Spleen (tissue), 11 donors: ENCODE measurements at regions not wholly inside any gene's neighbourhood (a gene's known extent, or its start where the extent isn't known, plus 50 kb on each side); places are given as distances from the start of the nearest gene placed in this dataset.

Experiments
- DNase-seq: peaks from one replicate; pipeline ENCODE4 v3.0.0-alpha.2; 2020
- H3K27ac ChIP-seq, 8 donors: fragments of 200-600 bp; sonication (generic) in 7 of 8; 1 replicate in 4 of 8; 2 replicates in 4 of 8; pipeline versions ENCODE4 v1.5.0 to v1.8.0; 2016 to 2021; ENCODE audit warnings: inconsistent platforms in 4 of 8, mild to moderate bottlenecking in 4 of 8, moderate library complexity in 1 of 8
- H3K27me3 ChIP-seq, 7 donors: fragments of 200-600 bp; sonication (generic) in 6 of 7; replicated peaks in 1 of 7; 1 replicate in 4 of 7; 2 replicates in 3 of 7; pipeline versions ENCODE4 v1.5.0 to v1.8.0; 2016 to 2021; ENCODE audit warnings: inconsistent platforms in 3 of 7, mild to moderate bottlenecking in 1 of 7
- H3K36me3 ChIP-seq, 6 donors: fragments of 200-600 bp; sonication (generic) in 5 of 6; 1 replicate in 4 of 6; 2 replicates in 2 of 6; pipeline versions ENCODE4 v1.5.0 to v1.8.0; 2016 to 2021; ENCODE audit warnings: inconsistent platforms in 2 of 6
- H3K4me1 ChIP-seq, 6 donors: fragments of 200-600 bp; sonication (generic) in 5 of 6; 1 replicate in 3 of 6; 2 replicates in 3 of 6; pipeline versions ENCODE4 v1.5.0 to v1.8.0; 2016 to 2021; ENCODE audit warnings: inconsistent platforms in 3 of 6
- H3K4me3 ChIP-seq, 8 donors: fragments of 200-600 bp; sonication (generic) in 7 of 8; 1 replicate in 4 of 8; 2 replicates in 4 of 8; pipeline versions ENCODE4 v1.5.0 to v1.8.0; 2016 to 2021; ENCODE audit warnings: inconsistent platforms in 4 of 8, mild to moderate bottlenecking in 4 of 8, moderate library complexity in 2 of 8
- H3K9me3 ChIP-seq, 8 donors: fragments of 200-600 bp; sonication (generic) in 7 of 8; 1 replicate in 4 of 8; 2 replicates in 4 of 8; pipeline versions ENCODE4 v1.5.0 to v1.8.0; 2016 to 2021; ENCODE audit warnings: inconsistent platforms in 4 of 8
- CTCF ChIP-seq, 11 experiments: fragments of 200-600 bp in 7 of 11; fragments of 450-650 bp in 4 of 11; sonication (generic) in 4 of 11; IDR thresholded peaks in 8 of 11; conservative IDR thresholded peaks in 3 of 11; 1 replicate in 7 of 11; 2 replicates in 4 of 11; pipeline versions ENCODE4 v1.4.0 to v1.8.0; 2016 to 2021; ENCODE audit warnings: antibody characterized with exemption in 11 of 11, inconsistent platforms in 4 of 11, mild to moderate bottlenecking in 1 of 11
- POLR2A ChIP-seq, 3 donors: fragments of 450-650 bp; IDR thresholded peaks; one replicate each; pipeline ENCODE4 v1.5.1; 2017; ENCODE audit warnings: antibody characterized with exemption in 3 of 3, mild to moderate bottlenecking in 1 of 3
- POLR2AphosphoS5 ChIP-seq, 3 donors: sonication (generic); formaldehyde crosslinking; IDR thresholded peaks; one replicate each; pipeline ENCODE4 v1.5.1; 2017; ENCODE audit warnings: antibody characterized with exemption in 3 of 3
- WGBS, 5 donors: extraction: QIAGEN DNeasy Blood & Tissue Kit in 3 of 5; methylation state at CpG; one replicate each; pipeline versions ENCODE4 v1.1.5 to v1.1.7; 2013 to 2018; 5-methylcytosine and 5-hydroxymethylcytosine counted together
- intact Hi-C: fragments of 100-400 bp; cut with DNase I; formaldehyde crosslinking; loops from one replicate; pipeline ENCODE4 v1.15.0; 2023; ENCODE audit warnings: low total_unique reads
- donor health status: healthy with polysubstance abuse.
- donor health status: DM: no; HTN: no; CAD: no; lungs with moderate emphysema.
- donor health status: DM: no; HTN: no; CAD: no.
- donor health status: Bipolar disorder and iron deficiency.
- donor health status: healthy.
- donor health status: DM: no; HTN: no; CAD: no.
- donor health status: DM: yes; HTN: yes; CAD: no.

GRCh38 chr6:26286168-26286877 is 78.7 kb upstream of the BTN3A2 start:
- intact Hi-C loops = no loop called here
- Histone ChIP-seq H3K27ac (peak overlapping the region; percentile 96 to 98 (median 97)), H3K4me1 (peaks cover 4 to 42% (median 29%) of the 10 kb centered on the region in 6 donors), H3K4me3 (peak overlapping the region; percentile 41 to 74 (median 51)), H3K36me3 (peaks cover 0 to 2% (median 0%) of the 10 kb centered on the region in 6 donors), H3K27me3 (no peaks in the 10 kb centered on the region), H3K9me3 (peaks cover 0 to 16% (median 7%) of the 10 kb centered on the region in 8 donors)
- DNase-seq = peak; percentile 83
- TF ChIP-seq POLR2A (IDR thresholded peaks at IDR 0.05) (no peak), CTCF (IDR thresholded peaks at IDR 0.05 in 8 of 11, conservative IDR thresholded peaks at IDR 0.05 in 3 of 11) (no peak), POLR2AphosphoS5 (IDR thresholded peaks at IDR 0.05) (peak in 2 of 3 donors; percentile 47 to 73)
- 4 to 5% (median 4%) methylated on average over 18 of the region's 18 CpGs for WGBS, 5 donors

- no peaks in the 10 kb centered on the region for H3K27me3 ChIP-seq
- no peak overlapping the region for H3K27ac ChIP-seq
- WGBS, 5 donors = 86 to 95% (median 92%) methylated on average over 6 of the region's 6 CpGs
- H3K9me3 ChIP-seq = peaks cover 0 to 16% (median 7%) of the 10 kb centered on the region in 8 donors
- no peak for DNase-seq
- intact Hi-C loops = no loop called here
- TF ChIP-seq POLR2AphosphoS5 (IDR thresholded peaks at IDR 0.05) (no peak), CTCF (IDR thresholded peaks at IDR 0.05 in 8 of 11, conservative IDR thresholded peaks at IDR 0.05 in 3 of 11) (no peak), POLR2A (IDR thresholded peaks at IDR 0.05) (no peak)
- H3K4me3 ChIP-seq = no peak overlapping the region
- no peaks in the 10 kb centered on the region for H3K36me3 ChIP-seq
- peaks cover 4 to 29% (median 20%) of the 10 kb centered on the region in 6 donors for H3K4me1 ChIP-seq
These were observed 76.8 kb upstream of the BTN3A2 start for GRCh38 chr6:26288155-26288554.

- WGBS, 5 donors = 65 to 80% (median 73%) methylated on average over 5 of the region's 5 CpGs
- no peak overlapping the region for H3K4me3 ChIP-seq
- H3K36me3 ChIP-seq = no peaks in the 10 kb centered on the region
- TF ChIP-seq POLR2AphosphoS5 (IDR thresholded peaks at IDR 0.05) = no peak
- no peak for TF ChIP-seq CTCF (IDR thresholded peaks at IDR 0.05 in 8 of 11, conservative IDR thresholded peaks at IDR 0.05 in 3 of 11)
- TF ChIP-seq POLR2A (IDR thresholded peaks at IDR 0.05) = no peak
- intact Hi-C loops = no loop called here
- peaks cover 0 to 16% (median 7%) of the 10 kb centered on the region in 8 donors for H3K9me3 ChIP-seq
- H3K27ac ChIP-seq = no peak overlapping the region
- no peaks in the 10 kb centered on the region for H3K27me3 ChIP-seq
- no peak for DNase-seq
- H3K4me1 ChIP-seq = peaks cover 0 to 19% (median 9%) of the 10 kb centered on the region in 6 donors
These were observed 74.1 kb upstream of the BTN3A2 start for GRCh38 chr6:26290941-26291340.

- Histone ChIP-seq H3K4me1 (peaks cover 0 to 12% (median 3%) of the 10 kb centered on the region in 6 donors), H3K36me3 (no peaks in the 10 kb centered on the region), H3K27ac (no peak overlapping the region), H3K27me3 (no peaks in the 10 kb centered on the region), H3K9me3 (peaks cover 0 to 11% (median 6%) of the 10 kb centered on the region in 8 donors), H3K4me3 (no peak overlapping the region)
- DNase-seq = no peak
- intact Hi-C loops = no loop called here
- TF ChIP-seq POLR2A (IDR thresholded peaks at IDR 0.05) (no peak), POLR2AphosphoS5 (IDR thresholded peaks at IDR 0.05) (no peak), CTCF (IDR thresholded peaks at IDR 0.05 in 8 of 11, conservative IDR thresholded peaks at IDR 0.05 in 3 of 11) (no peak)
- 86 to 95% (median 92%) methylated on average over 1 of the region's 1 CpG for WGBS, 5 donors
These were observed 72.3 kb upstream of the BTN3A2 start for GRCh38 chr6:26292709-26293108.
